ENCODE measurements at regions not wholly inside any gene's neighbourhood (a gene's known extent, or its start where the extent isn't known, plus 50 kb on each side); places are given as distances from the start of the nearest gene placed in this dataset.
"Not testable (repeated sequence)": the region's sequence is repeated elsewhere in the genome, so short reads cannot be mapped to it uniquely, and the experiment has no call there.

GRCh38 chr9:97248252-97248651, 59.2 kb upstream of the CCDC180 start:
- DNase-seq (ENCODE audit: low spot score): not testable (repeated sequence)

- no peak for DNase-seq (ENCODE audit: low spot score)
Observed at GRCh38 chr9:97243606-97244005, 63.9 kb upstream of the CCDC180 start.

GRCh38 chr9:97241430-97241829, 66.0 kb upstream of the CCDC180 start:
- not testable (repeated sequence) for DNase-seq (ENCODE audit: low spot score)

- peak; percentile 43 for DNase-seq (ENCODE audit: low spot score)
Observed at GRCh38 chr9:97237951-97238889, 69.2 kb upstream of the CCDC180 start.

- peak; percentile 22 for DNase-seq (ENCODE audit: low spot score)
Observed at GRCh38 chr9:97237311-97237786, 70.1 kb upstream of the CCDC180 start.

GRCh38 chr9:97233009-97233400, 74.5 kb upstream of the CCDC180 start:
- not testable (repeated sequence) for DNase-seq (ENCODE audit: low spot score)

- not testable (repeated sequence) for DNase-seq (ENCODE audit: low spot score)
Observed at GRCh38 chr9:97232060-97233008, 75.1 kb upstream of the CCDC180 start.

- DNase-seq (ENCODE audit: low spot score): not testable (repeated sequence)
Observed at GRCh38 chr9:97222393-97222792, 85.1 kb upstream of the CCDC180 start.

GRCh38 chr9:97221478-97222355, 85.7 kb upstream of the CCDC180 start:
- DNase-seq (ENCODE audit: low spot score): peak; percentile 58

- DNase-seq (ENCODE audit: low spot score): peak; percentile 31
Observed at GRCh38 chr9:97220894-97221477, 86.5 kb upstream of the CCDC180 start.

GRCh38 chr9:97220396-97220795, 87.1 kb upstream of the CCDC180 start:
- DNase-seq (ENCODE audit: low spot score): not testable (repeated sequence)

- DNase-seq (ENCODE audit: low spot score): not testable (repeated sequence)
Observed at GRCh38 chr9:97219443-97220140, 87.9 kb upstream of the CCDC180 start.

- not testable (repeated sequence) for DNase-seq (ENCODE audit: low spot score)
Observed at GRCh38 chr9:97215127-97215526, 92.3 kb upstream of the CCDC180 start.

- not testable (repeated sequence) for DNase-seq (ENCODE audit: low spot score)
Observed at GRCh38 chr9:97214556-97214955, 92.9 kb upstream of the CCDC180 start.

GRCh38 chr9:97199683-97200082, 107.8 kb upstream of the CCDC180 start:
- not testable (repeated sequence) for DNase-seq (ENCODE audit: low spot score)

- DNase-seq (ENCODE audit: low spot score): not testable (repeated sequence)
Observed at GRCh38 chr9:97193767-97194166, 113.7 kb upstream of the CCDC180 start.

GRCh38 chr9:97188545-97188944, 118.9 kb upstream of the CCDC180 start:
- DNase-seq (ENCODE audit: low spot score): no peak

- not testable (repeated sequence) for DNase-seq (ENCODE audit: low spot score)
Observed at GRCh38 chr9:97187706-97188105, 119.8 kb upstream of the CCDC180 start.

GRCh38 chr9:97186493-97186892, 121.0 kb upstream of the CCDC180 start:
- DNase-seq (ENCODE audit: low spot score): no peak

GRCh38 chr9:97182532-97182931, 124.9 kb upstream of the CCDC180 start:
- DNase-seq (ENCODE audit: low spot score): not testable (repeated sequence)
